ENCODE measurements at regions not wholly inside any gene's neighbourhood (a gene's known extent, or its start where the extent isn't known, plus 50 kb on each side); places are given as distances from the start of the nearest gene placed in this dataset.

- in situ Hi-C loops (cut with HindIII; ENCODE audit: low sequenced_read_pairs) = no loop called here
Observed at GRCh38 chr4:8702020-8702495, 109.5 kb downstream of the CPZ start.

GRCh38 chr4:8701126-8702019 is 108.8 kb downstream of the CPZ start:
- in situ Hi-C loops (cut with HindIII; ENCODE audit: low sequenced_read_pairs) = no loop called here

GRCh38 chr4:8700531-8700930 is 108.0 kb downstream of the CPZ start:
- in situ Hi-C loops (cut with HindIII; ENCODE audit: low sequenced_read_pairs) = no loop called here

GRCh38 chr4:8699479-8700145 is 107.0 kb downstream of the CPZ start:
- in situ Hi-C loops (cut with HindIII; ENCODE audit: low sequenced_read_pairs) = no loop called here

- in situ Hi-C loops (cut with HindIII; ENCODE audit: low sequenced_read_pairs) = no loop called here
Observed at GRCh38 chr4:8699063-8699385, 106.5 kb downstream of the CPZ start.

GRCh38 chr4:8698341-8699062 is 105.9 kb downstream of the CPZ start:
- in situ Hi-C loops (cut with HindIII; ENCODE audit: low sequenced_read_pairs) = no loop called here

GRCh38 chr4:8697826-8698225 is 105.3 kb downstream of the CPZ start:
- in situ Hi-C loops (cut with HindIII; ENCODE audit: low sequenced_read_pairs) = no loop called here

- in situ Hi-C loops (cut with HindIII; ENCODE audit: low sequenced_read_pairs) = no loop called here
Observed at GRCh38 chr4:8696369-8697127, 104.0 kb downstream of the CPZ start.

GRCh38 chr4:8695237-8696219 is 103.0 kb downstream of the CPZ start:
- in situ Hi-C loops (cut with HindIII; ENCODE audit: low sequenced_read_pairs) = no loop called here

GRCh38 chr4:8694651-8695151 is 102.1 kb downstream of the CPZ start:
- in situ Hi-C loops (cut with HindIII; ENCODE audit: low sequenced_read_pairs) = no loop called here

- in situ Hi-C loops (cut with HindIII; ENCODE audit: low sequenced_read_pairs) = no loop called here
Observed at GRCh38 chr4:8694226-8694625, 101.7 kb downstream of the CPZ start.

GRCh38 chr4:8691151-8691775 is 98.7 kb downstream of the CPZ start:
- in situ Hi-C loops (cut with HindIII; ENCODE audit: low sequenced_read_pairs) = no loop called here

GRCh38 chr4:8690216-8691150 is 97.9 kb downstream of the CPZ start:
- in situ Hi-C loops (cut with HindIII; ENCODE audit: low sequenced_read_pairs) = no loop called here

GRCh38 chr4:8689741-8690140 is 97.2 kb downstream of the CPZ start:
- in situ Hi-C loops (cut with HindIII; ENCODE audit: low sequenced_read_pairs) = no loop called here

- in situ Hi-C loops (cut with HindIII; ENCODE audit: low sequenced_read_pairs) = no loop called here
Observed at GRCh38 chr4:8688908-8689445, 96.4 kb downstream of the CPZ start.

- in situ Hi-C loops (cut with HindIII; ENCODE audit: low sequenced_read_pairs) = no loop called here
Observed at GRCh38 chr4:8688041-8688907, 95.7 kb downstream of the CPZ start.

GRCh38 chr4:8687083-8687482 is 94.5 kb downstream of the CPZ start:
- in situ Hi-C loops (cut with HindIII; ENCODE audit: low sequenced_read_pairs) = no loop called here

All from DLD1 (cell line).